Mammary epithelial cell (primary cell): ENCODE measurements at regions not wholly inside any gene's neighbourhood (a gene's known extent, or its start where the extent isn't known, plus 50 kb on each side); places are given as distances from the start of the nearest gene placed in this dataset.

ENCODE experiments used
- CTCF ChIP-seq, 2 donors: IDR thresholded peaks in 1 of 2; conservative IDR thresholded peaks in 1 of 2; 2 replicates each; pipeline ENCODE4 v1.5.1; 2011 to 2012; ENCODE audit warnings: inconsistent platforms in 2 of 2, low read length in 2 of 2, mild to moderate bottlenecking in 2 of 2, control low read depth in 1 of 2, low read depth in 1 of 2; ENCODE audit not compliant: insufficient read depth in 1 of 2; ENCODE audit errors: extremely low read depth in 1 of 2
- EZH2 ChIP-seq: IDR thresholded peaks from 2 replicates; pipeline ENCODE4 v1.6.1; 2012; ENCODE audit warnings: low read length, inconsistent platforms, borderline replicate concordance

GRCh38 chr2:72028996-72029395, 118.7 kb downstream of the CYP26B1 start:
- no peak for TF ChIP-seq CTCF (conservative IDR thresholded peaks at IDR 0.05 in 1 of 2, IDR thresholded peaks at IDR 0.05 in 1 of 2; ENCODE audit: extremely low read depth in 1 of 2, insufficient read depth in 1 of 2, low read depth in 1 of 2, low read length in 2 of 2)
- no peak for TF ChIP-seq EZH2
